H9 (cell line): ENCODE measurements at regions not wholly inside any gene's neighbourhood (a gene's known extent, or its start where the extent isn't known, plus 50 kb on each side); places are given as distances from the start of the nearest gene placed in this dataset.

Experiments
- DNase-seq: peaks from one replicate; pipeline ENCODE4 v3.0.0-alpha.2; 2017
- H2AFZ ChIP-seq: one replicate; pipeline ENCODE4 v1.6.1; 2013; ENCODE audit warnings: mild to moderate bottlenecking, low read length, control low read depth, moderate library complexity
- H2AK5ac ChIP-seq: 2 replicates; pipeline ENCODE4 v1.6.1; 2013; ENCODE audit warnings: low read length, control low read depth, mixed read lengths; ENCODE audit not compliant: insufficient read length
- H2BK120ac ChIP-seq: one replicate; pipeline ENCODE4 v1.6.1; 2013; ENCODE audit warnings: low read depth, mild to moderate bottlenecking, low read length, control low read depth, inconsistent platforms; ENCODE audit not compliant: poor library complexity, severe bottlenecking
- H2BK12ac ChIP-seq: 2 replicates; pipeline ENCODE4 v1.6.1; 2013; ENCODE audit warnings: low read length, control low read depth, mixed read lengths, low read depth; ENCODE audit not compliant: insufficient read length
- H2BK15ac ChIP-seq: 2 replicates; pipeline ENCODE4 v1.6.1; 2013; ENCODE audit warnings: low read depth, low read length, control low read depth
- H2BK20ac ChIP-seq: one replicate; pipeline ENCODE4 v1.6.1; 2013; ENCODE audit warnings: low read depth, mild to moderate bottlenecking, low read length, control low read depth, inconsistent platforms; ENCODE audit not compliant: poor library complexity, severe bottlenecking
- H2BK5ac ChIP-seq: 2 replicates; pipeline ENCODE4 v1.6.1; 2013; ENCODE audit warnings: low read length, control low read depth, mixed read lengths; ENCODE audit not compliant: insufficient read length
- H3K14ac ChIP-seq: 2 replicates; pipeline ENCODE4 v1.6.1; 2013; ENCODE audit warnings: low read length, control low read depth; ENCODE audit not compliant: insufficient read depth
- H3K18ac ChIP-seq: 2 replicates; pipeline ENCODE4 v1.6.1; 2013; ENCODE audit warnings: low read depth, mild to moderate bottlenecking, mixed read lengths, low read length, control low read depth; ENCODE audit not compliant: insufficient read length
- H3K23ac ChIP-seq: 2 replicates; pipeline ENCODE4 v1.6.1; 2013; ENCODE audit warnings: low read length, control low read depth, mixed read lengths, low read depth; ENCODE audit not compliant: insufficient read length
- H3K23me2 ChIP-seq: 2 replicates; pipeline ENCODE4 v1.6.1; 2013; ENCODE audit warnings: low read depth, mild to moderate bottlenecking, mixed read lengths, low read length, control low read depth; ENCODE audit not compliant: insufficient read length, poor library complexity, severe bottlenecking
- H3K27ac ChIP-seq: 2 replicates; pipeline ENCODE4 v1.5.1; 2013; ENCODE audit warnings: low read length, control low read depth, mixed read lengths, low read depth; ENCODE audit not compliant: insufficient read length
- H3K27me3 ChIP-seq: 2 replicates; pipeline ENCODE4 v1.6.1; 2013; ENCODE audit warnings: low read length, control low read depth, inconsistent platforms; ENCODE audit not compliant: insufficient read depth
- H3K4ac ChIP-seq: 2 replicates; pipeline ENCODE4 v1.6.1; 2013; ENCODE audit warnings: low read depth, mild to moderate bottlenecking, control low read depth, inconsistent platforms, low read length, moderate library complexity
- H3K4me1 ChIP-seq: 2 replicates; pipeline ENCODE4 v1.6.1; 2013; ENCODE audit warnings: low read length, control low read depth, inconsistent platforms; ENCODE audit not compliant: insufficient read depth
- H3K4me2 ChIP-seq: 2 replicates; pipeline ENCODE4 v1.6.1; 2013; ENCODE audit warnings: low read length, control low read depth, mixed read lengths; ENCODE audit not compliant: insufficient read length, insufficient read depth
- H3K56ac ChIP-seq: 2 replicates; pipeline ENCODE4 v1.6.1; 2013; ENCODE audit warnings: low read depth, mild to moderate bottlenecking, mixed read lengths, low read length, control low read depth; ENCODE audit not compliant: insufficient read length
- H3K79me1 ChIP-seq: 2 replicates; pipeline ENCODE4 v1.6.1; 2013; ENCODE audit warnings: low read depth, mild to moderate bottlenecking, moderate library complexity, low read length, control low read depth, inconsistent platforms; ENCODE audit not compliant: insufficient read depth, poor library complexity, severe bottlenecking
- H3K79me2 ChIP-seq: 2 replicates; pipeline ENCODE4 v1.6.1; 2013; ENCODE audit warnings: low read length, control low read depth, inconsistent platforms; ENCODE audit not compliant: insufficient read depth
- H3K9ac ChIP-seq: 2 replicates; pipeline ENCODE4 v1.6.1; 2013; ENCODE audit warnings: low read length, control low read depth, mixed read lengths; ENCODE audit not compliant: insufficient read length; ENCODE audit errors: extremely low read depth
- H3K9me3 ChIP-seq: one replicate; pipeline ENCODE4 v1.6.1; 2013; ENCODE audit warnings: low read depth, low read length, inconsistent platforms; ENCODE audit not compliant: control insufficient read depth
- H3T11ph ChIP-seq: one replicate; pipeline ENCODE4 v1.6.1; 2013; ENCODE audit warnings: mild to moderate bottlenecking, low read length, control low read depth, inconsistent platforms
- H4K20me1 ChIP-seq: one replicate; pipeline ENCODE4 v1.6.1; 2013; ENCODE audit not compliant: control insufficient read depth, insufficient read length, insufficient read depth
- H4K5ac ChIP-seq: 2 replicates; pipeline ENCODE4 v1.6.1; 2013; ENCODE audit warnings: low read depth, mild to moderate bottlenecking, mixed read lengths, low read length, control low read depth; ENCODE audit not compliant: insufficient read length
- H4K8ac ChIP-seq: replicated peaks from 2 replicates; pipeline ENCODE4 v1.6.1; 2013; ENCODE audit warnings: low read length, control low read depth, mixed read lengths, low read depth; ENCODE audit not compliant: insufficient read length
- H4K91ac ChIP-seq: 2 replicates; pipeline ENCODE4 v1.6.1; 2013; ENCODE audit warnings: low read depth, mild to moderate bottlenecking, moderate library complexity, mixed read lengths, low read length, control low read depth; ENCODE audit not compliant: insufficient read length
- H3K27ac Mint-ChIP-seq, 3 experiments: 2 replicates in 2 of 3; 3 replicates in 1 of 3; pipeline ENCODE4 v1.8.0; 2020 to 2021; ENCODE audit warnings: mixed read lengths in 3 of 3, mild to moderate bottlenecking in 1 of 3, moderate library complexity in 1 of 3
- H3K27me3 Mint-ChIP-seq: 2 replicates; pipeline ENCODE4 v1.8.0; 2021; ENCODE audit warnings: low read depth, mild to moderate bottlenecking, moderate library complexity, mixed read lengths
- H3K36me3 Mint-ChIP-seq, 3 experiments: 2 replicates in 2 of 3; 3 replicates in 1 of 3; pipeline ENCODE4 v1.8.0; 2020 to 2021; ENCODE audit warnings: low read depth in 3 of 3, mixed read lengths in 3 of 3; ENCODE audit not compliant: insufficient read depth in 1 of 3
- H3K4me1 Mint-ChIP-seq, 2 experiments: 2 replicates each; pipeline ENCODE4 v1.8.0; 2020; ENCODE audit warnings: mixed read lengths in 2 of 2
- H3K4me3 Mint-ChIP-seq, 2 experiments: 2 replicates in 1 of 2; 3 replicates in 1 of 2; pipeline ENCODE4 v1.8.0; 2020 to 2021; ENCODE audit warnings: mild to moderate bottlenecking in 2 of 2, mixed read lengths in 2 of 2, moderate library complexity in 1 of 2
- H3K9me3 Mint-ChIP-seq, 2 experiments: 2 replicates in 1 of 2; 3 replicates in 1 of 2; pipeline ENCODE4 v1.8.0; 2020; ENCODE audit warnings: mild to moderate bottlenecking in 2 of 2, mixed read lengths in 2 of 2, moderate library complexity in 1 of 2
- WGBS: extraction: QIAGEN DNeasy Blood & Tissue Kit; methylation state at CpG from one replicate; pipeline ENCODE4 v1.1.7; 2013; ENCODE audit warnings: missing lambda C conversion rate, low lambda C conversion rate, mixed read lengths; ENCODE audit not compliant: insufficient read length; ENCODE audit errors: extremely low coverage; 5-methylcytosine and 5-hydroxymethylcytosine counted together
- TF ChIP-seq, protein P1 (sequence below): fragments of 200-600 bp; sonication (generic); conservative IDR thresholded peaks from 3 replicates; pipeline ENCODE4 v1.8.0; 2021; ENCODE audit warnings: antibody characterized with exemption, mild to moderate bottlenecking

- WGBS: no CpG with 5 or more reads among the region's 3 CpGs
- no peak overlapping the region for H3K4me3 Mint-ChIP-seq
Observed at GRCh38 chr10:10663622-10664021, 354.1 kb upstream of the CELF2 start.

More at GRCh38 chr10:10663622-10664021, 354.1 kb upstream of the CELF2 start:
- Histone ChIP-seq H4K8ac (no peak overlapping the region), H3K4me2 (no peak overlapping the region), H2BK120ac (no peak overlapping the region), H4K5ac (no peak overlapping the region), H2BK12ac (no peak overlapping the region), H3K79me1 (no peaks in the 10 kb centered on the region), H2BK20ac (no peak overlapping the region), H3K18ac (no peak overlapping the region), H3K14ac (no peak overlapping the region), H3K23me2 (no peaks in the 10 kb centered on the region), H4K20me1 (no peaks in the 10 kb centered on the region), H3K4me1 (no peaks in the 10 kb centered on the region), H2BK15ac (no peak overlapping the region), H2AFZ (no peak overlapping the region), H2AK5ac (no peak overlapping the region), H3K9me3 (no peaks in the 10 kb centered on the region), H2BK5ac (no peak overlapping the region), H3K56ac (no peak overlapping the region), H3T11ph (no peak overlapping the region), H4K91ac (no peak overlapping the region), H3K79me2 (no peaks in the 10 kb centered on the region), H3K27ac (no peak overlapping the region), H3K23ac (no peak overlapping the region), H3K4ac (no peak overlapping the region), H3K27me3 (no peaks in the 10 kb centered on the region), H3K9ac (no peak overlapping the region)
- H3K27me3 Mint-ChIP-seq: no peaks in the 10 kb centered on the region; the same call in 1 of the 2 replicates
- H3K36me3 Mint-ChIP-seq: peaks cover 0 to 4% (median 2%) of the 10 kb centered on the region in 3 experiments; a peak in 1 of 7 replicates
- DNase-seq: no peak
- H3K27ac Mint-ChIP-seq: no peak overlapping the region
- TF ChIP-seq, protein P1, sequence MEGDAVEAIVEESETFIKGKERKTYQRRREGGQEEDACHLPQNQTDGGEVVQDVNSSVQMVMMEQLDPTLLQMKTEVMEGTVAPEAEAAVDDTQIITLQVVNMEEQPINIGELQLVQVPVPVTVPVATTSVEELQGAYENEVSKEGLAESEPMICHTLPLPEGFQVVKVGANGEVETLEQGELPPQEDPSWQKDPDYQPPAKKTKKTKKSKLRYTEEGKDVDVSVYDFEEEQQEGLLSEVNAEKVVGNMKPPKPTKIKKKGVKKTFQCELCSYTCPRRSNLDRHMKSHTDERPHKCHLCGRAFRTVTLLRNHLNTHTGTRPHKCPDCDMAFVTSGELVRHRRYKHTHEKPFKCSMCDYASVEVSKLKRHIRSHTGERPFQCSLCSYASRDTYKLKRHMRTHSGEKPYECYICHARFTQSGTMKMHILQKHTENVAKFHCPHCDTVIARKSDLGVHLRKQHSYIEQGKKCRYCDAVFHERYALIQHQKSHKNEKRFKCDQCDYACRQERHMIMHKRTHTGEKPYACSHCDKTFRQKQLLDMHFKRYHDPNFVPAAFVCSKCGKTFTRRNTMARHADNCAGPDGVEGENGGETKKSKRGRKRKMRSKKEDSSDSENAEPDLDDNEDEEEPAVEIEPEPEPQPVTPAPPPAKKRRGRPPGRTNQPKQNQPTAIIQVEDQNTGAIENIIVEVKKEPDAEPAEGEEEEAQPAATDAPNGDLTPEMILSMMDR: no peak
- peaks cover 3 to 5% of the 10 kb centered on the region in 2 experiments; a peak in 3 of 5 replicates for H3K9me3 Mint-ChIP-seq
- peaks cover 3 to 4% of the 10 kb centered on the region in 2 experiments; a peak in 1 of 4 replicates for H3K4me1 Mint-ChIP-seq
